ENCODE measurements at regions not wholly inside any gene's neighbourhood (a gene's known extent, or its start where the extent isn't known, plus 50 kb on each side); places are given as distances from the start of the nearest gene placed in this dataset.

- no peak for TF ChIP-seq CTCF (IDR thresholded peaks at IDR 0.05)
- TF ChIP-seq POLR2A (IDR thresholded peaks at IDR 0.05): no peak
Measured at GRCh38 chr7:25282194-25282593, 53.9 kb upstream of the NPVF start.
